Osteoblast (primary cell): ENCODE measurements at regions not wholly inside any gene's neighbourhood (a gene's known extent, or its start where the extent isn't known, plus 50 kb on each side); places are given as distances from the start of the nearest gene placed in this dataset.
"Not testable (repeated sequence)": the region's sequence is repeated elsewhere in the genome, so short reads cannot be mapped to it uniquely, and the experiment has no call there.

Source experiments
- DNase-seq: peaks from one replicate; pipeline ENCODE4 v3.0.0; 2011; ENCODE audit warnings: low spot score, mixed read lengths; ENCODE audit not compliant: insufficient read length; ENCODE audit errors: missing footprints
- H2AFZ ChIP-seq: 2 replicates; pipeline ENCODE4 v1.6.0; 2011; ENCODE audit warnings: mild to moderate bottlenecking, low read length
- H3K27ac ChIP-seq: 2 replicates; pipeline ENCODE4 v1.5.1; 2011; ENCODE audit warnings: mild to moderate bottlenecking, low read depth, low read length, moderate library complexity
- H3K27me3 ChIP-seq: 2 replicates; pipeline ENCODE4 v1.6.0; 2012; ENCODE audit warnings: mild to moderate bottlenecking, control low read depth, inconsistent platforms, low read length, moderate library complexity; ENCODE audit not compliant: insufficient read depth
- H3K36me3 ChIP-seq: 2 replicates; pipeline ENCODE4 v1.5.1; 2011; ENCODE audit warnings: mild to moderate bottlenecking, low read length, control low read depth, moderate library complexity; ENCODE audit not compliant: insufficient read depth
- H3K4me1 ChIP-seq: 2 replicates; pipeline ENCODE4 v1.5.1; 2011; ENCODE audit warnings: mild to moderate bottlenecking, low read length, control low read depth, moderate library complexity; ENCODE audit not compliant: insufficient read depth
- H3K4me2 ChIP-seq: 2 replicates; pipeline ENCODE4 v1.6.0; 2011; ENCODE audit warnings: mild to moderate bottlenecking, low read length; ENCODE audit not compliant: insufficient read depth
- H3K4me3 ChIP-seq: fragments of 200-600 bp; sonication (generic); 3 replicates; pipeline ENCODE4 v1.5.1; 2012; ENCODE audit warnings: mild to moderate bottlenecking, low read length, inconsistent platforms; ENCODE audit not compliant: insufficient read depth
- H3K79me2 ChIP-seq: 2 replicates; pipeline ENCODE4 v1.6.0; 2012; ENCODE audit warnings: mild to moderate bottlenecking, low read length, control low read depth, inconsistent platforms; ENCODE audit not compliant: insufficient read depth
- H3K9me3 ChIP-seq: 2 replicates; pipeline ENCODE4 v1.5.1; 2011; ENCODE audit warnings: low read depth, low read length, control low read depth
- H4K20me1 ChIP-seq: 2 replicates; pipeline ENCODE4 v1.6.0; 2012; ENCODE audit warnings: mild to moderate bottlenecking, low read length, control low read depth; ENCODE audit not compliant: insufficient read depth
- TF ChIP-seq, protein P1 (sequence below): IDR thresholded peaks from 2 replicates; pipeline ENCODE4 v1.5.1; 2011; ENCODE audit warnings: mild to moderate bottlenecking, low read depth, low read length, moderate library complexity; ENCODE audit errors: extremely low read depth

DNA sequence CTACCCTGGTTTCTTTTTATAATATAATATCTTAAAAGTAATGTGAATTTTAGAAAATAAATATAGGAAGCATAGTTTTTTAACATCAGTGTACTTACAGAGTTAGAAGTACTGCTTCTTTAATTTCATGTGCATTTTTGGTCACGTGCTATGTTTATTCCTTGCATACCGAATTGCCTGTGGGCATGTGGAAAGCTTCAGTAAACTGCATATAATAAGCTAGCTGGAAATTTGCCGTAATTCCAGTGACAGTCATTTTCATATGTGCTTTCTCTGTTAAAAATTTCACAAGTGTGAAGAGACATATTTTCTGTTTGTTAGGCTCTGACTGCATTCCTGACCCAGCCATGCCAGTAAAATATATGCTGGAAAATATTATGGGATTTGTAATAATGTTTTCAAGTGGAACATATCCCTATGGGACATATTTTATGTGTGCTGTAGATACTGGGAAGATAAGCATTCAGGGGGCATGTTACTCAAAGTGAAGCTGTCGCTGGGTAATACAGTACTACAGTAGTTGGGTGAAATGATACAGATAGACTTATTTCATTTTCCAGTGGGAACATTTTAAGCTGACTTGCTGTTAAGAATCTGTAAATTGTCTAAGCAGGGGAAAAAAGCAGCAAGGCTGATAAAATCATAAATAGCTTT is 616.7 kb downstream of the FRK start:
- DNase-seq = no peak
- Histone ChIP-seq H3K4me3 (no peak overlapping the region), H3K9me3 (no peaks in the 10 kb centered on the region), H2AFZ (no peak overlapping the region), H3K4me1 (no peaks in the 10 kb centered on the region), H3K27me3 (no peaks in the 10 kb centered on the region), H3K27ac (no peak overlapping the region), H3K36me3 (no peaks in the 10 kb centered on the region), H3K79me2 (no peaks in the 10 kb centered on the region), H4K20me1 (no peaks in the 10 kb centered on the region), H3K4me2 (no peak overlapping the region)
- TF ChIP-seq, protein P1, sequence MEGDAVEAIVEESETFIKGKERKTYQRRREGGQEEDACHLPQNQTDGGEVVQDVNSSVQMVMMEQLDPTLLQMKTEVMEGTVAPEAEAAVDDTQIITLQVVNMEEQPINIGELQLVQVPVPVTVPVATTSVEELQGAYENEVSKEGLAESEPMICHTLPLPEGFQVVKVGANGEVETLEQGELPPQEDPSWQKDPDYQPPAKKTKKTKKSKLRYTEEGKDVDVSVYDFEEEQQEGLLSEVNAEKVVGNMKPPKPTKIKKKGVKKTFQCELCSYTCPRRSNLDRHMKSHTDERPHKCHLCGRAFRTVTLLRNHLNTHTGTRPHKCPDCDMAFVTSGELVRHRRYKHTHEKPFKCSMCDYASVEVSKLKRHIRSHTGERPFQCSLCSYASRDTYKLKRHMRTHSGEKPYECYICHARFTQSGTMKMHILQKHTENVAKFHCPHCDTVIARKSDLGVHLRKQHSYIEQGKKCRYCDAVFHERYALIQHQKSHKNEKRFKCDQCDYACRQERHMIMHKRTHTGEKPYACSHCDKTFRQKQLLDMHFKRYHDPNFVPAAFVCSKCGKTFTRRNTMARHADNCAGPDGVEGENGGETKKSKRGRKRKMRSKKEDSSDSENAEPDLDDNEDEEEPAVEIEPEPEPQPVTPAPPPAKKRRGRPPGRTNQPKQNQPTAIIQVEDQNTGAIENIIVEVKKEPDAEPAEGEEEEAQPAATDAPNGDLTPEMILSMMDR = no peak

GRCh38 chr6:115442323-115442722 is 618.4 kb downstream of the FRK start:
- Histone ChIP-seq H3K27ac (no peak overlapping the region), H3K9me3 (no peaks in the 10 kb centered on the region), H3K4me1 (no peaks in the 10 kb centered on the region), H3K4me3 (no peak overlapping the region), H3K36me3 (no peaks in the 10 kb centered on the region), H3K79me2 (no peaks in the 10 kb centered on the region), H2AFZ (no peak overlapping the region), H3K4me2 (no peak overlapping the region), H4K20me1 (no peaks in the 10 kb centered on the region), H3K27me3 (no peaks in the 10 kb centered on the region)
- DNase-seq = no peak
- TF ChIP-seq, protein P1 = no peak

DNA sequence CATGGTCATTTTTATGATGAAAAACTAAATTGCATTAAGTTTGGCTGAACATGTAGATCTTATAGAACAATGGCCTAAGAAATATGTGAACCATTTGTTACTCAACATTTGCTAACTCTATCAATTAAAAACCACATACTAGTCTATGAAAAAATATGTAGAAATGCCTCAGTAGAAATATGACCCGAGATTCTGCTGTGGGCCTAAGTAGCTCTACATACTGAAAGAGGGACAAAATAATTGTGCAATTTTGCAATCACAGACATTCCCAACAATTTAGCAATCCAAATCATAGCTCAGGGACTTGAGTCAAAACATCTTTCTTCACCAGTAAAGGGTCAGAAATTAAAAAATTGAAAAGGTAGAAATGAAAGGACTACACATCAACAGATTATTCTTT is 619.0 kb downstream of the FRK start:
- H3K79me2 ChIP-seq = no peaks in the 10 kb centered on the region
- H2AFZ ChIP-seq = no peak overlapping the region
- H3K4me3 ChIP-seq = no peak overlapping the region
- no peaks in the 10 kb centered on the region for H3K9me3 ChIP-seq
- no peaks in the 10 kb centered on the region for H3K4me1 ChIP-seq
- H3K36me3 ChIP-seq = no peaks in the 10 kb centered on the region
- H4K20me1 ChIP-seq = no peaks in the 10 kb centered on the region
- no peaks in the 10 kb centered on the region for H3K27me3 ChIP-seq
- no peak overlapping the region for H3K27ac ChIP-seq
- H3K4me2 ChIP-seq = no peak overlapping the region
- TF ChIP-seq, protein P1 = no peak
- no peak for DNase-seq

DNA sequence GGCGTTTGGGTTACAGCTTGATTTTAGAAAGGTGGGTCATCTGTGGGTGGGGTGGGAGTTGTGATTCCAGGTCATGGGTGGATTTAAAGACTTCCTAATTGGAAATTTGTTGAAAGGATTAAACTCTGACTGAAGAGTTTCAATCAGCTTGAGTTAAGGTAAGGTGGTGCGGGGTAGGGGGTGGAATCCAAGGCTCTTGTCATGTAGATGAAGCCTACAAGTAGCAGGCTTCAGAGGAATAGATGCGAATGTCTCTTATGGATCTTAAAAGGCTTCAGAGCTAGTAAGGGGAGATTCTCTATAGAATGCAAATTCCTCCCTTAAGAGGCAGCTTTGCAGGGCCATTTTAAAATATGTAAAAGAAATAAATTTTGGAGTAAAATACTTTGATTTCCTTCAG is 645.3 kb downstream of the FRK start:
- H3K4me2 ChIP-seq = no peak overlapping the region
- H3K4me1 ChIP-seq = no peaks in the 10 kb centered on the region
- H3K4me3 ChIP-seq = no peak overlapping the region

GRCh38 chr6:115414916-115415315 is 645.8 kb downstream of the FRK start:
- H3K4me1 ChIP-seq, H3K36me3 ChIP-seq, DNase-seq, H3K4me3 ChIP-seq, H3K27ac ChIP-seq, H2AFZ ChIP-seq, H3K4me2 ChIP-seq, H3K27me3 ChIP-seq, H3K9me3 ChIP-seq, H4K20me1 ChIP-seq, H3K79me2 ChIP-seq: not testable (repeated sequence)

More for the DNA sequence above, 645.3 kb downstream of the FRK start:
- Histone ChIP-seq H4K20me1 (no peaks in the 10 kb centered on the region), H3K27me3 (no peaks in the 10 kb centered on the region), H3K36me3 (no peaks in the 10 kb centered on the region), H3K27ac (no peak overlapping the region), H3K79me2 (no peaks in the 10 kb centered on the region), H2AFZ (no peak overlapping the region), H3K9me3 (no peaks in the 10 kb centered on the region)
- no peak for DNase-seq
- TF ChIP-seq, protein P1 = no peak
